Loucy (cell line): ENCODE measurements at regions not wholly inside any gene's neighbourhood (a gene's known extent, or its start where the extent isn't known, plus 50 kb on each side); places are given as distances from the start of the nearest gene placed in this dataset.

Experiments
- H2AFZ ChIP-seq: fragments of 200-600 bp; sonication (generic); 2 replicates; pipeline ENCODE4 v1.6.0; 2016; ENCODE audit warnings: antibody characterized with exemption, mild to moderate bottlenecking, low read length, moderate library complexity
- H3F3A ChIP-seq: fragments of 200-600 bp; 2 replicates; pipeline ENCODE4 v1.6.0; 2016; ENCODE audit warnings: antibody characterized with exemption, low read depth, mild to moderate bottlenecking
- H3K27me3 ChIP-seq: fragments of 200-600 bp; sonication (generic); 2 replicates; pipeline ENCODE4 v1.6.1; 2014; ENCODE audit warnings: low read length, mild to moderate bottlenecking; ENCODE audit not compliant: insufficient read depth, poor library complexity, severe bottlenecking
- H3K36me3 ChIP-seq: fragments of 200-600 bp; sonication (generic); 2 replicates; pipeline ENCODE4 v1.6.1; 2016; ENCODE audit warnings: low read length; ENCODE audit not compliant: insufficient read depth
- H3K4me1 ChIP-seq: fragments of 200-600 bp; sonication (generic); 2 replicates; pipeline ENCODE4 v1.5.1; 2014; ENCODE audit warnings: low read length, mild to moderate bottlenecking; ENCODE audit not compliant: insufficient read depth, poor library complexity, severe bottlenecking
- H3K4me2 ChIP-seq: fragments of 200-600 bp; sonication (generic); 2 replicates; pipeline ENCODE4 v1.6.0; 2014; ENCODE audit warnings: antibody characterized with exemption, low read length, low read depth, mild to moderate bottlenecking; ENCODE audit not compliant: poor library complexity, severe bottlenecking
- H3K4me3 ChIP-seq: fragments of 200-600 bp; sonication (generic); 2 replicates; pipeline ENCODE4 v1.5.1; 2014; ENCODE audit warnings: low read length, mild to moderate bottlenecking, mixed read lengths; ENCODE audit not compliant: poor library complexity, severe bottlenecking
- H3K79me2 ChIP-seq: fragments of 200-600 bp; sonication (generic); 2 replicates; pipeline ENCODE4 v1.6.1; 2014; ENCODE audit warnings: low read length; ENCODE audit not compliant: insufficient read depth
- H3K9ac ChIP-seq: fragments of 200-600 bp; sonication (generic); 2 replicates; pipeline ENCODE4 v1.6.0; 2014; ENCODE audit warnings: mild to moderate bottlenecking, low read depth, low read length, moderate library complexity; ENCODE audit not compliant: poor library complexity, severe bottlenecking
- H3K9me2 ChIP-seq: fragments of 200-600 bp; sonication (generic); replicated peaks from 2 replicates; pipeline ENCODE4 v1.6.1; 2016; ENCODE audit warnings: low read depth, low read length, mixed read lengths
- H3K9me3 ChIP-seq: fragments of 200-600 bp; sonication (generic); 2 replicates; pipeline ENCODE4 v1.6.1; 2014; ENCODE audit warnings: mild to moderate bottlenecking, antibody characterized with exemption, low read length, low read depth; ENCODE audit not compliant: insufficient read depth
- H4K20me1 ChIP-seq: fragments of 200-600 bp; sonication (generic); 2 replicates; pipeline ENCODE4 v1.6.0; 2014; ENCODE audit warnings: antibody characterized with exemption, low read length, mild to moderate bottlenecking; ENCODE audit not compliant: insufficient read depth, poor library complexity, severe bottlenecking
- EZH2phosphoT487 ChIP-seq: fragments of 200-600 bp; IDR thresholded peaks from 2 replicates; pipeline ENCODE4 v1.6.1; 2018; ENCODE audit warnings: antibody characterized with exemption, mild to moderate bottlenecking, moderate library complexity, borderline replicate concordance
- TF ChIP-seq, protein P1 (sequence below): fragments of 200-600 bp; sonication (generic); conservative IDR thresholded peaks from 2 replicates; pipeline ENCODE4 v1.5.1; 2014; ENCODE audit warnings: mild to moderate bottlenecking, antibody characterized with exemption, low read length

DNA sequence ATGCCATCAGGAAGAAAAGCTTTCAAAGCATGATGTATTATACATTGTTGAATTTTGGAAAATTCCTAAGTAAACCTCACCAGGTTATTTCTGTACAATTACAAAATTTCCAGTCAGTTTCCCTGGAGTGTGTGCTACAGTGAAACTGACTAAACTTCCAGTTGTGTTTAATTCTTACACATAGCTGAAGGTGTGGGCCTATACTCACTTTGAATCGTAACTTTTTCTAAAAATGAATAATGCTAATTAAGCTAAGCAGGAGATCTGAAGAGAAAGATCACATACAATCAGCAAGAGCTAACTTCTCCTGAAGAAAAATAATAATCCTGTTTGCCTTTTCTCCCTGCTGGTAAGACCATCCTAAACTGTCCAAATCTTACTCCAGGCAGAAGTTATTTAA, 537.2 kb upstream of the PBX1 start:
- Histone ChIP-seq H3K9me2 (no peaks in the 10 kb centered on the region), H3K9me3 (no peaks in the 10 kb centered on the region), H3K9ac (no peak overlapping the region), H3K36me3 (no peaks in the 10 kb centered on the region), H3K79me2 (no peaks in the 10 kb centered on the region), H3K27me3 (no peaks in the 10 kb centered on the region), H2AFZ (no peak overlapping the region), H3F3A (no peaks in the 10 kb centered on the region), H3K4me3 (no peak overlapping the region), H3K4me2 (no peak overlapping the region), H4K20me1 (no peaks in the 10 kb centered on the region), H3K4me1 (no peaks in the 10 kb centered on the region)
- no peak for TF ChIP-seq EZH2phosphoT487
- TF ChIP-seq, protein P1, sequence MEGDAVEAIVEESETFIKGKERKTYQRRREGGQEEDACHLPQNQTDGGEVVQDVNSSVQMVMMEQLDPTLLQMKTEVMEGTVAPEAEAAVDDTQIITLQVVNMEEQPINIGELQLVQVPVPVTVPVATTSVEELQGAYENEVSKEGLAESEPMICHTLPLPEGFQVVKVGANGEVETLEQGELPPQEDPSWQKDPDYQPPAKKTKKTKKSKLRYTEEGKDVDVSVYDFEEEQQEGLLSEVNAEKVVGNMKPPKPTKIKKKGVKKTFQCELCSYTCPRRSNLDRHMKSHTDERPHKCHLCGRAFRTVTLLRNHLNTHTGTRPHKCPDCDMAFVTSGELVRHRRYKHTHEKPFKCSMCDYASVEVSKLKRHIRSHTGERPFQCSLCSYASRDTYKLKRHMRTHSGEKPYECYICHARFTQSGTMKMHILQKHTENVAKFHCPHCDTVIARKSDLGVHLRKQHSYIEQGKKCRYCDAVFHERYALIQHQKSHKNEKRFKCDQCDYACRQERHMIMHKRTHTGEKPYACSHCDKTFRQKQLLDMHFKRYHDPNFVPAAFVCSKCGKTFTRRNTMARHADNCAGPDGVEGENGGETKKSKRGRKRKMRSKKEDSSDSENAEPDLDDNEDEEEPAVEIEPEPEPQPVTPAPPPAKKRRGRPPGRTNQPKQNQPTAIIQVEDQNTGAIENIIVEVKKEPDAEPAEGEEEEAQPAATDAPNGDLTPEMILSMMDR: no peak

DNA sequence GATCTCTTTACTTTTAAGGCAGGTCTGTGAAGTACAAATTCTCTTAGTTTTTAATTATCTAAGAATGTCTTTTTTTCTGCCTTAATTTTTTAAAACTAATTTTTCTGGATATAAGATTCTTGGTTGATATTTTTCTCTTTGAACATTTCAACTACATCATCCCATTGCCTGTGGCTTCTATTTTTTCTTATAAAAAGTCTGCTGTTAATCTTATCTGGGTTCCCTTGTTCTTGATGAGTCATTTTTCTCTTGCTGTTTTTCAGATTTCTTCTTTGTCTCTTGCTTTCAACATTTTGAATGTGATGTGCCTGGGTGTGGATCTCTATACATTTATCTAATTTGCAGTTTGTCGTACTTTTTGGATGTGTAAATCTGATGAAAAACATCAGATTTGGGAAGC, 525.2 kb upstream of the PBX1 start:
- Histone ChIP-seq H3K4me2 (no peak overlapping the region), H3F3A (no peaks in the 10 kb centered on the region), H2AFZ (no peak overlapping the region), H3K9me3 (peaks cover 5% of the 10 kb centered on the region; the same call in 1 of the 2 replicates), H3K27me3 (no peaks in the 10 kb centered on the region), H3K4me1 (no peaks in the 10 kb centered on the region), H4K20me1 (no peaks in the 10 kb centered on the region), H3K36me3 (no peaks in the 10 kb centered on the region), H3K9me2 (no peaks in the 10 kb centered on the region), H3K9ac (no peak overlapping the region), H3K4me3 (no peak overlapping the region), H3K79me2 (no peaks in the 10 kb centered on the region)
- TF ChIP-seq, protein P1: no peak
- TF ChIP-seq EZH2phosphoT487: no peak

DNA sequence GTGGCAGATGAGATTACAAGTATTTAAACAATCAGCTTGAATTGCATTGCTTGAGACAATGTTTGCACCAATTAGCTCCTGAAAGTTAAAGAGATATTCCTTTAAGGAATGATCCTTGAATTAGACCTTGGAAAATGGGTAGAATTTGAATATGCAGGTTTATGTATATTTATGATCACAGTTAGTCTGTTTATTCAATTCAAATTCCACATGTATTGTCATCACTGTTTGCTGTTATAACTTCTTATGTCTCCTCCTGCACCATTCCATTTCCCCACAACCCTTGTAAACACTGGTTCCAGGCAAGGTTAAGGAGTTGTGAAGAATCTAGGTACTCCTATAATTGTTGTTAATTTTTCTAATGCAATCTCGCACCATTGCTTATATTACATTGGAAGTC, 518.2 kb upstream of the PBX1 start:
- no peaks in the 10 kb centered on the region for H3K4me1 ChIP-seq
- H3K27me3 ChIP-seq: no peaks in the 10 kb centered on the region
- H3K79me2 ChIP-seq: no peaks in the 10 kb centered on the region
- H3K9me2 ChIP-seq: no peaks in the 10 kb centered on the region
- no peak overlapping the region for H3K4me3 ChIP-seq
- H3K9ac ChIP-seq: no peak overlapping the region
- TF ChIP-seq, protein P1: no peak
- no peak for TF ChIP-seq EZH2phosphoT487
- H3K36me3 ChIP-seq: no peaks in the 10 kb centered on the region
- H3F3A ChIP-seq: no peaks in the 10 kb centered on the region
- H3K4me2 ChIP-seq: no peak overlapping the region
- no peak overlapping the region for H2AFZ ChIP-seq
- peaks cover 3% of the 10 kb centered on the region; the same call in 1 of the 2 replicates for H3K9me3 ChIP-seq
- H4K20me1 ChIP-seq: no peaks in the 10 kb centered on the region
